Head of caudate nucleus (tissue), 42 donors: ENCODE measurements at regions not wholly inside any gene's neighbourhood (a gene's known extent, or its start where the extent isn't known, plus 50 kb on each side); places are given as distances from the start of the nearest gene placed in this dataset.
"Not testable (repeated sequence)": the region's sequence is repeated elsewhere in the genome, so short reads cannot be mapped to it uniquely, and the experiment has no call there.

Experiments
- DNase-seq, 42 donors: peaks; one replicate each; pipeline versions ENCODE4 v3.0.0 to v3.0.0-alpha.2; 2020 to 2021; ENCODE audit warnings: mixed read lengths in 7 of 42
- intact Hi-C: fragments of 100-400 bp; cut with DNase I; formaldehyde crosslinking; loops from one replicate; pipeline ENCODE4 v1.15.0; 2022

- intact Hi-C loops: no loop called here
- DNase-seq: no peak
These were observed 756.4 kb downstream of the EPHA4 start for GRCh38 chr2:220815698-220816097.

- DNase-seq: no peak
- intact Hi-C loops: no loop called here
These were observed 750.4 kb downstream of the EPHA4 start for GRCh38 chr2:220821683-220822082.

- DNase-seq, intact Hi-C loops: not testable (repeated sequence)
These were observed 748.5 kb downstream of the EPHA4 start for GRCh38 chr2:220823590-220823989.

GRCh38 chr2:220833446-220833845 is 738.7 kb downstream of the EPHA4 start:
- DNase-seq: no peak
- intact Hi-C loops: no loop called here

- intact Hi-C loops: no loop called here
- DNase-seq: no peak
These were observed 736.5 kb downstream of the EPHA4 start for GRCh38 chr2:220835583-220835982.

GRCh38 chr2:220837226-220837625 is 734.9 kb downstream of the EPHA4 start:
- intact Hi-C loops: no loop called here
- DNase-seq: no peak

GRCh38 chr2:220842901-220843665 is 729.0 kb downstream of the EPHA4 start:
- intact Hi-C loops: no loop called here
- no peak for DNase-seq

- intact Hi-C loops: no loop called here
- no peak for DNase-seq
These were observed 726.3 kb downstream of the EPHA4 start for GRCh38 chr2:220845766-220846273.

GRCh38 chr2:220847006-220847405 is 725.1 kb downstream of the EPHA4 start:
- no peak for DNase-seq
- intact Hi-C loops: no loop called here

- DNase-seq: peak in 1 of 42 donors; percentile 6
- intact Hi-C loops: no loop called here
These were observed 724.5 kb downstream of the EPHA4 start for GRCh38 chr2:220847589-220847988.

GRCh38 chr2:220849433-220849832 is 722.7 kb downstream of the EPHA4 start:
- intact Hi-C loops: no loop called here
- no peak for DNase-seq

GRCh38 chr2:220850116-220850515 is 722.0 kb downstream of the EPHA4 start:
- no peak for DNase-seq
- intact Hi-C loops: no loop called here

GRCh38 chr2:220855296-220855695 is 716.8 kb downstream of the EPHA4 start:
- intact Hi-C loops: no loop called here
- DNase-seq: no peak

GRCh38 chr2:220856486-220856885 is 715.6 kb downstream of the EPHA4 start:
- intact Hi-C loops: no loop called here
- DNase-seq: no peak

- intact Hi-C loops: no loop called here
- no peak for DNase-seq
These were observed 714.7 kb downstream of the EPHA4 start for GRCh38 chr2:220857368-220857767.

GRCh38 chr2:220858101-220858500 is 714.0 kb downstream of the EPHA4 start:
- intact Hi-C loops: no loop called here

GRCh38 chr2:220871909-220872308 is 700.2 kb downstream of the EPHA4 start:
- intact Hi-C loops: no loop called here
- DNase-seq: no peak

More at GRCh38 chr2:220858101-220858500, 714.0 kb downstream of the EPHA4 start:
- no peak for DNase-seq

- intact Hi-C loops: no loop called here
These were observed 695.9 kb downstream of the EPHA4 start for GRCh38 chr2:220876080-220876824.

GRCh38 chr2:220877491-220877890 is 694.6 kb downstream of the EPHA4 start:
- intact Hi-C loops: no loop called here
- no peak for DNase-seq

More at GRCh38 chr2:220876080-220876824, 695.9 kb downstream of the EPHA4 start:
- no peak for DNase-seq

- intact Hi-C loops: no loop called here
- DNase-seq: no peak
These were observed 694.2 kb downstream of the EPHA4 start for GRCh38 chr2:220877897-220878296.
